ENCODE measurements at regions not wholly inside any gene's neighbourhood (a gene's known extent, or its start where the extent isn't known, plus 50 kb on each side); places are given as distances from the start of the nearest gene placed in this dataset.

DNA sequence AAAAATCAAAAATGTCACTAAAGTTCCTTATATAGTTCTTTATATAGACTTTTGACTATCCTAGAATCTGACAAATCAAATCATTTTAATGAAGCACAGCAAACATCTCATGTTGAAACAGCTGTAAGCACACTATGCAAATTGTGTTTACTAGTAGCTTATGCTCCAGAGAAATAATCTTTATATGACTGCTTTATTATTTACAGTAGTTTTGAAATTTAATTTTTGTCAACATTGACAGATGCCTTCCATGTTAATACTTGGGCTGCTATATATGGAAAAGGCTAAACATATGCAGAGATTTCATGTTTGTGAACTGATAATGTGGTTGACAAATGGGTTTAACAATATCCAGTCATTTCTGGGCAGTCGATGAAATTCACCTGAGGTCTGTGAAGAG is 616.8 kb downstream of the TAFA4 start:
- CTCF ChIA-PET, result no interaction called here

DNA sequence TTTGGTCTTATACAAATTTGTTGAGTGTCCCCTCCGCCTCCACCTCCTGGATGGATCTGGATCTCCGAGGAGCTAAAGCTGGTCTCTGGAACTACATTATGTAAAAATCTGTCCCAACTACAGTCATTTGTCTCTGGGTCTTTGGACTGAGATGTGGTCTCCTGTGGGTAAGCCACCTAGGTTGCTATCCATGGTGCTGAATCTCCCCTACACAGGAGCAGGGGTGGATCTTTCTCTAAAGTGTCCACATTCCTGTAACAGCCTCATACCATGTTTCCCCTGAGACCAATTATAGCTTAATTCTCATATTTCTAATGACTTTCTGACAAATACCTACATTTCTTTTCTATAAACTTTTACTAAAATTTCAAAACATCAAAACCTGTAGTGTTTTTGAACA is 625.8 kb downstream of the TAFA4 start:
- Mint-ChIP-seq H3K27ac (no peak overlapping the region), H3K9me3 (peaks cover 7% of the 10 kb centered on the region), H3K4me3 (no peak overlapping the region), H3K27me3 (no peaks in the 10 kb centered on the region), H3K4me1 (no peaks in the 10 kb centered on the region), H3K36me3 (no peaks in the 10 kb centered on the region)
- peak; percentile 58 for DNase-seq
- CTCF ChIA-PET, result no interaction called here

More for the DNA sequence above, 616.8 kb downstream of the TAFA4 start:
- Mint-ChIP-seq H3K36me3 (no peaks in the 10 kb centered on the region), H3K9me3 (peaks cover 12% of the 10 kb centered on the region), H3K4me1 (no peaks in the 10 kb centered on the region), H3K27ac (no peak overlapping the region), H3K27me3 (no peaks in the 10 kb centered on the region), H3K4me3 (no peak overlapping the region)
- no peak for DNase-seq

DNA sequence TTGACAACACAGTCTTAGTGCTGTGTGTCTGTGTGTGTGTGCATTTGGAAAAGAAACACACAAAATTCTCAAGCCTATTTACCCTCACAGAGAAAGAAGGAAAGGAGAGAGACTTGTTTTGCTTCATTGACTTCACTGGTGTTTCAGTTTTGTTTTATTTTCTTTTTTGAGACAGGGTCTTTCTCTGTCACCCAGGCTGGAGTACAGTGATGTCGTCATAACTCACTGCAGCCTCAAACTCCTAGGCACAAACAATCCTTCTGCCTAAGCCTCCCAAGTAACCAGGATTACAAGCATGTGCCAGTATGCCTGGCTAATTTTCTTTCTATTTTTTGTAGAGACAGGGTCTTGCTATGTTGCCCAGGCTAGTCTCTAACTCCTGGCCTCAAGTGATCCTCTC is 636.9 kb downstream of the TAFA4 start:
- H3K4me3 Mint-ChIP-seq, result no peak overlapping the region
- no peak overlapping the region for H3K27ac Mint-ChIP-seq
- no peaks in the 10 kb centered on the region for H3K27me3 Mint-ChIP-seq
- CTCF ChIA-PET, result interaction anchor here (0.6 kb wide), 1 partner anchor 155 kb away, joined by 3 read pairs; no protein-coding TSS in a partner anchor
- no peaks in the 10 kb centered on the region for H3K36me3 Mint-ChIP-seq
- H3K9me3 Mint-ChIP-seq, result peaks cover 10% of the 10 kb centered on the region
- DNase-seq, result no peak
- H3K4me1 Mint-ChIP-seq, result no peaks in the 10 kb centered on the region

DNA sequence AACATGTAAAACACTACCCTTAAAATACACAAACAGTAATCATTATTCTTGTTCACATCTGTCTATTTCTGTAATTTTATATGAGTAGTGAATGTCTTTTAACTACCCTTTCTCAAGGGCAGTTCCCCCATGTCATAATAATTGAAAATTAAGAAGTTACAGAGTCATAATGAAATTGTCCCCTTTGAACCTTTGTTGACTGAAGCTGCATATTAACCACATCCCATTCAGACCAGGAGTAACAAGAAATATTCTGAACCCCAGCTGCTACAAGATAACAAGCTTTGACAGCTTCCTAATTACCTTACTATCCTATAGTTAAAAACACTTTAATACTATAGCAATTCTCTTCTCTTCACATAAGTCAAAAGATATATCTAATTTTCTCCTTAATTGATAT is 635.9 kb upstream of the SUCLG2 start:
- Mint-ChIP-seq H3K9me3 (no peaks in the 10 kb centered on the region), H3K27me3 (no peaks in the 10 kb centered on the region), H3K4me3 (no peak overlapping the region), H3K4me1 (no peaks in the 10 kb centered on the region), H3K27ac (no peak overlapping the region), H3K36me3 (no peaks in the 10 kb centered on the region)
- no peak for DNase-seq
- CTCF ChIA-PET, result no interaction called here

DNA sequence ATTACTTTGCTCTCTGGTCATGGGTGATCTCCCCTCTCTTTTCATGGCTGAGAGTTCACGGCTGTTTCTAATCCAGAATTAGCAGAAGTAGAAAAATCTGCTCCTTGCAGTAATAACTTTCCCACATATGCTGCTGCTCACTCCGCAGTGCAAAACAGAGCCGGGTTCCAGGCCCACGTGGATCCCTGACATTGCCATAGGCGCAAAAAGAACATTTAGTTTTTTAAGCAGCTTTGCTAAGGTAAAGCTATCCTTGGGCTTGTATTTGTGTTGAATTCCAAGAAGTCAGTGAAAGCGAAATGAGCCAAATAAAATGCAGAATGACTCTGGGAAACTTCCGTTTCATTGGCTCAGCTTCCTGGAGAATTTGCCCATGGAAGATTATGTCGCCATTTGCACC is 633.7 kb upstream of the SUCLG2 start:
- no peaks in the 10 kb centered on the region for H3K36me3 Mint-ChIP-seq
- H3K27ac Mint-ChIP-seq, result no peak overlapping the region
- H3K9me3 Mint-ChIP-seq, result no peaks in the 10 kb centered on the region
- no peaks in the 10 kb centered on the region for H3K27me3 Mint-ChIP-seq
- H3K4me1 Mint-ChIP-seq, result no peaks in the 10 kb centered on the region
- H3K4me3 Mint-ChIP-seq, result no peak overlapping the region
- CTCF ChIA-PET, result no interaction called here
- DNase-seq, result no peak

DNA sequence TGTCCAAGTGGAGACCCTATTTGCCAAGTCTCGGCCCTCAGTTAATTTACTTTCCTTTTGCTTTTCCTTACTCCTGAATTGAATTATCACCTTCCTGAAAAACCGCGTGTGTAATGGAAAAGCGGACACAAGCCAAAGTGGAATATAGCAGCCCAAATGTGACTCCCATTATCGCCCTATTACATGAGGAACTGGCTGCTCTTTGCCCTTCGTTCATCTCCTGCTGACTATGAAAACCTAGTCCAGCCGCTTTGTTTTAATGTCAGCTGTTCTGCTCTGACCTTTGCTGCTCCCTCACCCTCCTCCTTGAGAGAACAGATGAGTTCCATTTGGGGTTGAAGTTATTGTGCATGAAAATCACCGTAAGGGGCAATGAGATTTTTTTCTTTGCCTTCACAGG is 632.7 kb upstream of the SUCLG2 start:
- Mint-ChIP-seq H3K27ac (no peak overlapping the region), H3K9me3 (peaks cover 1% of the 10 kb centered on the region), H3K4me1 (no peaks in the 10 kb centered on the region), H3K36me3 (no peaks in the 10 kb centered on the region), H3K4me3 (no peak overlapping the region), H3K27me3 (no peaks in the 10 kb centered on the region)
- no peak for DNase-seq
- CTCF ChIA-PET, result no interaction called here

DNA sequence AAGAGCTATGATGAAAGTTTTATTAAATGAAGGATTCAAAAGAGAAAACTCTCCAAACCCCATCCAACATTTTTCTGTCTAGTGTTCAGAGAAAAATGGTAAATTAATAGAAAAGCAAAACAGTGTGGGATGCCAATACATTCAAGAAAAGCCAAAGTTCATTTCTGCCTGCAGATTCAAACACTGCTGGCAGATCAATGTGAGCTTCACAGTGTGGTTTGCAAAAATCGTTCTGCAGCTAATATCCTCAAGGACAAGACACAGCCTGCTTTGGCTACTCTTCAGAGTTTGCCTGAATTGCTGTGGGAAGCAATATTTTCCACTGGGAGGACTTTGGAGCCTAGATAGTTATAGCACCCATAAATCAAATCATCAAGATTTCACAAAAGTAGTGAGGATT is 619.9 kb upstream of the SUCLG2 start:
- no peak overlapping the region for H3K27ac Mint-ChIP-seq
- no peak overlapping the region for H3K4me3 Mint-ChIP-seq
- no peaks in the 10 kb centered on the region for H3K27me3 Mint-ChIP-seq
- CTCF ChIA-PET, result no interaction called here
- no peaks in the 10 kb centered on the region for H3K36me3 Mint-ChIP-seq
- H3K4me1 Mint-ChIP-seq, result no peaks in the 10 kb centered on the region
- no peaks in the 10 kb centered on the region for H3K9me3 Mint-ChIP-seq
- DNase-seq, result no peak

DNA sequence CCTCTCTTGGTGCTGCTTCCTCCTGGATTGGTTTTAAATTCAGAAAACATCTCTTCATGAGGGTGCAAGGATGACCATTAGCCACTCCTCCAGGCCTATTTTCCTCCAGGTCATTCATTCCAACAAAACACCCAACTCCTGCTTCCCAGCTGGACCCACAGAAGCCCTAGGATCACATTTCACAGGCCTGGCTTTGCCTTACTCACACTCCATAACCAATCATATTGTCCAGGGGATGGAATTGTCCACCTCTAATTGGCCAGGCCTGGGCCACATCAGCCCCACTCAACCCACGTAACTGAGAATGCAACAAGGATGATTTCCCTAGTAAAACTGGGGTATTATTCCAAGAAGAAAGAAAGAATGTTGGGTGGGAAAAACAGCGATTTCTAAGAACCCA is 616.7 kb upstream of the SUCLG2 start:
- Mint-ChIP-seq H3K4me3 (no peak overlapping the region), H3K27me3 (no peaks in the 10 kb centered on the region), H3K9me3 (no peaks in the 10 kb centered on the region), H3K4me1 (no peaks in the 10 kb centered on the region), H3K27ac (no peak overlapping the region), H3K36me3 (no peaks in the 10 kb centered on the region)
- DNase-seq, result no peak
- CTCF ChIA-PET, result no interaction called here

DNA sequence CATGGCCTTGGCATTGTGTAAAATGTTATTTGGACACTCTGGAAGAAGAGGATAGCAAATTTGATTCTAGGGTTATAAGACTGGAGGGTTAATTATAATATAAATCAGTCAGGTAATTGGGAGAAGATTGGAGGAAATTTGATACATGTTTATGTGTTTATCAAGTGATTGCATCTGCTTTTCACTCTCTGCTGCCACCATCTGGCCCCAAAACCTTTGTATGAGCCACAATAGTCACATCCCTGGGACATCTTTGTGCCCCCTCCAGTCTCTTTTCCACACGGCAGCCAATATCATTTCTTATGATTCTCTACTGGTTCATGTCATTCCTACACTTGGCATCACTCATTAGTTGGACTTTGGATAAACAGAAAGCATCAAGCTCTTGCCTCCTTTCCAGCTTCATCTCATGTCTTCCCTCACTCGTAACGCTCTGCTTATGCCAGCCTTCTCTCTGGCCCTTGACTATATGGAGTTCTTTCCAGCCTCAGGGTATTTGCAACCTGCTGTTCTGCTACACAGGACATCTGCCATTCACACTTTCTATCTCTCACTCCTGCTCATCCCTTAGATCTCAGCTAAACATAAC is 602.3 kb upstream of the SUCLG2 start:
- Mint-ChIP-seq H3K36me3 (no peaks in the 10 kb centered on the region), H3K27ac (no peak overlapping the region), H3K9me3 (no peaks in the 10 kb centered on the region), H3K4me3 (no peak overlapping the region), H3K4me1 (no peaks in the 10 kb centered on the region), H3K27me3 (no peaks in the 10 kb centered on the region)
- CTCF ChIA-PET, result no interaction called here
- peak; percentile 49 for DNase-seq

DNA sequence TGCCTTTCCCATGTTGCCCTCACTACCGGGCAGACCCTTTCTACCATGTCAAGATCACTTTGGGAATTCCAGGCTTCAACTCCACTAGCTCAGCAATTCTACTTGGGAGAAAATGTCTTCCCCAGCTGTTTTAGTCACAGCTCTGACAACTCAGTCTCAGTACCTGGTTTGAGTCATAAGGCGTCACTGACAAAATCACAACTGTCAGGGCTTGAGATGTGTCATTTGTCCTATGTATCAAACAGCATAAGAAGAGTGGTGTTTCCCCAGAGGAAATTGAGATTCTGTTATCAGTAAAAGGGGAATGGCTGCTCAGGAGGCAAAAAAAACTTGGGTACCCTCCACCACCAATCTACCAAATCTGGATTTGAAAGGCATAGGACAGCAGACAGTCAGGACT is 594.9 kb upstream of the SUCLG2 start:
- Mint-ChIP-seq H3K27ac (no peak overlapping the region), H3K36me3 (no peaks in the 10 kb centered on the region), H3K4me1 (no peaks in the 10 kb centered on the region), H3K9me3 (no peaks in the 10 kb centered on the region), H3K4me3 (no peak overlapping the region), H3K27me3 (no peaks in the 10 kb centered on the region)
- no peak for DNase-seq
- CTCF ChIA-PET, result no interaction called here

DNA sequence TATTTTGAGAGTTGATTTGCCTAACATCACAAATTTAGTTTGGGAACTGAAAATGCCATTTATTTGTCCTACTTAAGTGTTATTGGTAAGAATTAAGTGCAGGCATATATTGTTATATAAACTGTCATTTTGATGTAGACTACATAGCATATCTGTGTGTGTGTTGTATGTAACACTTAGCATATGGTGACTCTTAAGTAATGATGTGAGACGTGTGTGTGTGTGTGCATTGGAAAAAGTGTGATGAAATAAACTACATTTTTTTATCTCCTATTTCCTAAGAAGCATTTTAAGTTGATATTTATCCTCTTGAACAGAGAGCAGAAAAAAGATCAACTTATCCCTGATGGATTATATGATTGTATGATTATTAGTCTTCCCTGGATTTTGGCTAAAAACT is 588.2 kb upstream of the SUCLG2 start:
- Mint-ChIP-seq H3K27ac (no peak overlapping the region), H3K36me3 (no peaks in the 10 kb centered on the region), H3K4me3 (no peak overlapping the region), H3K9me3 (no peaks in the 10 kb centered on the region), H3K27me3 (no peaks in the 10 kb centered on the region), H3K4me1 (no peaks in the 10 kb centered on the region)
- no peak for DNase-seq
- CTCF ChIA-PET, result no interaction called here

DNA sequence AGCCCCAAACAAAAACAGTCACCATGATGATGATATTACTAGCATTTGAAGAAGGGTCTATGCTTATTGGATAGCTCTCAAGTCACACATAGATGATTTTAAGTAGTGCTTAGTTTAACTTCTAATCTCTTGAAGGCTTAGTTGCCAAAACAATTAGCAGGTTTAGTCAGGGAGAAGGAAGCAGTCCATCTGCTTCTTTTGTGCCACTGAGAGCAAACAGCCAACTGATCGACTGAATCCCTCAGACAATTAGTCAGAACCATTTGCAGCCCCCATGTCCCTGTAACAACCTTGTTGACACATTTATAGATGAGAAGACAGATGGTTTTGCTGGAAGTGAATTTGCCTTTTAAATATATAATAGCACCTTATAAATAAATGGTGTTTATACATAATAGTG is 585.1 kb upstream of the SUCLG2 start:
- Mint-ChIP-seq H3K27me3 (no peaks in the 10 kb centered on the region), H3K36me3 (no peaks in the 10 kb centered on the region), H3K27ac (no peak overlapping the region), H3K4me3 (no peak overlapping the region), H3K9me3 (no peaks in the 10 kb centered on the region), H3K4me1 (no peaks in the 10 kb centered on the region)
- CTCF ChIA-PET, result no interaction called here
- DNase-seq, result no peak

DNA sequence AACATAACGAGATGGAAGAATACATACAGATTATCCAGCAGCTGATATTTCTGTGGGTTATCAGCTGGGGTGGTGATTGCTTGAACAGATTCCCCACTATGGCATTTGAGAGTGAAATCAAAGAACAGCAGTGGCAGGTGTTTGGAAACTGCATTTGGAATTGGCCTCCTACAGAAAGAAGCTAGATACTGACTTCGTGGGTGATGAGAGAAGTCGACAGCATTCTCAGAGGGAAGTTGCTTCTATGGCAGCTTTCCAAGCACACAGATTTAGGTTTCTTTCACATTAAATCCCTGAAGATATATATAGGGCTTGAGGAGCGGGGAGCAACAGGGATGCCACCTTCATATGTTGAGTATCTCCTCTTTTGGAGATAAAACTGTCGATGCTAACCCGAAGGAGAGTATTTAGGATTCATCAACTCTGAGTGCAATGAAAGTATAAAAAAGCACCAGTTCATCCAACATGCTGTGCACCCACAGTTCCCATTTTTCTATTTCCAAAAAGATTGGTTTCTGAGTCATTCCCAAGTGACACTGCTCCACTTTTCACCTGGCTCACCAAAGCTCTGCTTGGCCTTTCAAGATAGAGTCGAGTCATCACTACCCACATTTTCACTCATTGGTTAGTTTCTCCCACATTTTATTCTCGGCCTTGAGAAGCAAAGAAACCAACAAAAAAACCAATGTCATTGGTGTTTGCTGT is 579.8 kb upstream of the SUCLG2 start:
- no peak for DNase-seq
- no peaks in the 10 kb centered on the region for H3K36me3 Mint-ChIP-seq
- CTCF ChIA-PET, result no interaction called here
- no peak overlapping the region for H3K4me3 Mint-ChIP-seq
- H3K9me3 Mint-ChIP-seq, result no peaks in the 10 kb centered on the region
- H3K27me3 Mint-ChIP-seq, result no peaks in the 10 kb centered on the region
- no peak overlapping the region for H3K27ac Mint-ChIP-seq
- H3K4me1 Mint-ChIP-seq, result no peaks in the 10 kb centered on the region

DNA sequence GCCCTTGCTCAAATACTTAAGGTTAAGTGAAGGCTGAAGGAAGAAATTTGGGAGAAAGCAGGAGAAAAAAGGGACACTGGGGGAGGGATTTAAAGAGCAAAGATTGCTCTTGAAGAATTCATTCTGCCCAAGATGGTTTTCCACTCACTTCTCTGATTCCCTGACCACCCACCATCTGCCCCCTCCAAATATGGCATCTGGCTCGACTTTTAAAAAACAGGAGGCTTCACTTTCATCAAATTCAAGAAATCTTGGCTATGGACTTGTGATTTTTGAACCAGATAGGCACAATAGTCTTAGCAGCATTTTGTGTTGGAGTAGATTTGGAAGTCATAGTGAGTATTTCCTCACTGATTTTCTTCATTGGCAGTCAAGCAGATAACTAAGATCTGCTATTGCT is 574.4 kb upstream of the SUCLG2 start:
- H3K4me1 Mint-ChIP-seq, result no peaks in the 10 kb centered on the region
- no peak for DNase-seq
- no peak overlapping the region for H3K27ac Mint-ChIP-seq
- no peaks in the 10 kb centered on the region for H3K36me3 Mint-ChIP-seq
- no peaks in the 10 kb centered on the region for H3K27me3 Mint-ChIP-seq
- H3K4me3 Mint-ChIP-seq, result no peak overlapping the region
- H3K9me3 Mint-ChIP-seq, result no peaks in the 10 kb centered on the region
- CTCF ChIA-PET, result no interaction called here

DNA sequence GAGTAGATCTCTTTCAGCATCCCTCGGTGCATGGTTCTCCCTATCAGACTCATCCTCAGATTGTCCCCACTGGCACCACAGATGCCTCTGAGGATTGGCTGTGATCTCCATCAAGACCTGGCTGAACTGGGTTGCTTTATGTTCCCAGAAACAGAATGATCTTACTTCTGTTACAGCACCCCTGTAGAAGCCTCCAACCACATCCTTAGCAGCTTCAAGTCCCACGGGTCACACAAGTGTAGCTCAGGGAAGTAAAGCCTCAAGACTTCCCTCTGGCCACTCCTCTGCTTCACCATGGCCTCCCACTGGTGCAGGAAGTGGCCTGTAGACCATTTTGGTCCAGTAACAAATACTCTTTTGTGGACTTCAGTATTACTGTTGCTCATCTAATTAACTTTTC is 566.4 kb upstream of the SUCLG2 start:
- H3K4me3 Mint-ChIP-seq, result no peak overlapping the region
- no peaks in the 10 kb centered on the region for H3K36me3 Mint-ChIP-seq
- DNase-seq, result no peak
- CTCF ChIA-PET, result no interaction called here
- H3K27me3 Mint-ChIP-seq, result no peaks in the 10 kb centered on the region
- H3K27ac Mint-ChIP-seq, result no peak overlapping the region
- peaks cover 2% of the 10 kb centered on the region for H3K4me1 Mint-ChIP-seq
- no peaks in the 10 kb centered on the region for H3K9me3 Mint-ChIP-seq

DNA sequence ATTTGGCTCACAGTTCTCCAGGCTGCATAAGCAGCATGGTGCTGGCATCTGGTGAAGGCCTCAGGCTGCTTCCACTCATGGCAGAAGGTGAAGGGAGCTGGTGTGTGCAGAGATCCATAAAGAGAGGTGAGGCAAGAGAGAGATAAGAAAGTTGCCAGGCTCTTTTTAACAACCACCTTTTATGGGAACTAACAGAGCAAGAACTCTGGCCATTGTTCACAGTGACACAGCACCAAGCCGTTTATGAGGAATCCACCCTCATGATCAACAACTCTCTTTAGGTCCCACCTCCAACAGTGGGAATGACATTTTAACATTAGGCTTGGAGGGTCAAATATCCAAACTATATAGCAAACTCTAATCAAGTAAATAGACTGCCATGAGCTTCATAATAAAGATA is 557.2 kb upstream of the SUCLG2 start:
- Mint-ChIP-seq H3K4me3 (no peak overlapping the region), H3K4me1 (no peaks in the 10 kb centered on the region), H3K36me3 (no peaks in the 10 kb centered on the region), H3K9me3 (peaks cover 8% of the 10 kb centered on the region), H3K27me3 (no peaks in the 10 kb centered on the region), H3K27ac (no peak overlapping the region)
- CTCF ChIA-PET, result no interaction called here
- no peak for DNase-seq
